ENCODE measurements at regions not wholly inside any gene's neighbourhood (a gene's known extent, or its start where the extent isn't known, plus 50 kb on each side); places are given as distances from the start of the nearest gene placed in this dataset.

DNA sequence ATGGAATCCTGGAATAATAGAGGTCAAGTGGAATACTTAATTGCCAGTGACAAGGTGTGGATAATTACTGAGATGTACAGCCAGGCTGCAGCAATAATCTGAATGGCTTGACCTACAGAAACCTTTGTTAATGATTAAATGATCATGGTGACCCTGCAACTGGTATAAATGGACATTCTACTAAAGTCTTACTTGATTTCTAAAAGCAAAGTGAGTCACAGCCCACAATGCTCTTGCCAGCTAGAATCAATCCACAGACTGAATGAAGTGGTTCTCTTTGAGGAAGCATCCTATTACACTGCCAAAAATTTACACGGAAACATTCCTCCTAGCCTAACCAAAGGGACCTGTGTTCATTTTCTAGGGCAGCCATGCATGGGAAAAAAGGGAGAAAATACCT lies 518.5 kb downstream of the SOX5 start:
- Histone ChIP-seq H3K36me3 (ENCODE audit: insufficient read depth, low read length) (no peaks in the 10 kb centered on the region), H3K9me3 (ENCODE audit: low read length) (no peaks in the 10 kb centered on the region), H3K9me2 (ENCODE audit: insufficient read depth, low read length) (no peaks in the 10 kb centered on the region), H2AFZ (ENCODE audit: low read depth, low read length) (no peak overlapping the region), H3K4me2 (ENCODE audit: low read length) (no peak overlapping the region), H3K9ac (ENCODE audit: low read length) (no peak overlapping the region), H4K20me1 (ENCODE audit: insufficient read depth) (no peaks in the 10 kb centered on the region), H3K4me3 (ENCODE audit: low read length) (no peak overlapping the region), H3K27ac (ENCODE audit: low read length) (no peak overlapping the region), H3F3A (ENCODE audit: insufficient read depth, low read length, poor library complexity, severe bottlenecking) (no peaks in the 10 kb centered on the region), H3K27me3 (ENCODE audit: insufficient read depth, low read depth, low read length) (no peaks in the 10 kb centered on the region), H3K79me2 (replicated peaks; ENCODE audit: insufficient read depth, low read length) (no peaks in the 10 kb centered on the region)
- TF ChIP-seq SMC3 (conservative IDR thresholded peaks at IDR 0.05; ENCODE audit: poor library complexity): no peak
- no peak for TF ChIP-seq EZH2 (IDR thresholded peaks at IDR 0.05; ENCODE audit: borderline replicate concordance, insufficient read depth, low read length, poor library complexity, severe bottlenecking)
- TF ChIP-seq, protein P1, sequence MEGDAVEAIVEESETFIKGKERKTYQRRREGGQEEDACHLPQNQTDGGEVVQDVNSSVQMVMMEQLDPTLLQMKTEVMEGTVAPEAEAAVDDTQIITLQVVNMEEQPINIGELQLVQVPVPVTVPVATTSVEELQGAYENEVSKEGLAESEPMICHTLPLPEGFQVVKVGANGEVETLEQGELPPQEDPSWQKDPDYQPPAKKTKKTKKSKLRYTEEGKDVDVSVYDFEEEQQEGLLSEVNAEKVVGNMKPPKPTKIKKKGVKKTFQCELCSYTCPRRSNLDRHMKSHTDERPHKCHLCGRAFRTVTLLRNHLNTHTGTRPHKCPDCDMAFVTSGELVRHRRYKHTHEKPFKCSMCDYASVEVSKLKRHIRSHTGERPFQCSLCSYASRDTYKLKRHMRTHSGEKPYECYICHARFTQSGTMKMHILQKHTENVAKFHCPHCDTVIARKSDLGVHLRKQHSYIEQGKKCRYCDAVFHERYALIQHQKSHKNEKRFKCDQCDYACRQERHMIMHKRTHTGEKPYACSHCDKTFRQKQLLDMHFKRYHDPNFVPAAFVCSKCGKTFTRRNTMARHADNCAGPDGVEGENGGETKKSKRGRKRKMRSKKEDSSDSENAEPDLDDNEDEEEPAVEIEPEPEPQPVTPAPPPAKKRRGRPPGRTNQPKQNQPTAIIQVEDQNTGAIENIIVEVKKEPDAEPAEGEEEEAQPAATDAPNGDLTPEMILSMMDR (IDR thresholded peaks at IDR 0.05; ENCODE audit: poor library complexity, severe bottlenecking): no peak
- TF ChIP-seq RAD21 (conservative IDR thresholded peaks at IDR 0.05): no peak
- no peak for TF ChIP-seq POLR2AphosphoS5 (IDR thresholded peaks at IDR 0.05)
- no peak for TF ChIP-seq EP300 (conservative IDR thresholded peaks at IDR 0.05; ENCODE audit: poor library complexity, severe bottlenecking)
- no peak for TF ChIP-seq MXI1 (conservative IDR thresholded peaks at IDR 0.05; ENCODE audit: poor library complexity, severe bottlenecking)
- no peak for TF ChIP-seq TAF1 (IDR thresholded peaks at IDR 0.05; ENCODE audit: low read depth)
- TF ChIP-seq, protein P2, sequence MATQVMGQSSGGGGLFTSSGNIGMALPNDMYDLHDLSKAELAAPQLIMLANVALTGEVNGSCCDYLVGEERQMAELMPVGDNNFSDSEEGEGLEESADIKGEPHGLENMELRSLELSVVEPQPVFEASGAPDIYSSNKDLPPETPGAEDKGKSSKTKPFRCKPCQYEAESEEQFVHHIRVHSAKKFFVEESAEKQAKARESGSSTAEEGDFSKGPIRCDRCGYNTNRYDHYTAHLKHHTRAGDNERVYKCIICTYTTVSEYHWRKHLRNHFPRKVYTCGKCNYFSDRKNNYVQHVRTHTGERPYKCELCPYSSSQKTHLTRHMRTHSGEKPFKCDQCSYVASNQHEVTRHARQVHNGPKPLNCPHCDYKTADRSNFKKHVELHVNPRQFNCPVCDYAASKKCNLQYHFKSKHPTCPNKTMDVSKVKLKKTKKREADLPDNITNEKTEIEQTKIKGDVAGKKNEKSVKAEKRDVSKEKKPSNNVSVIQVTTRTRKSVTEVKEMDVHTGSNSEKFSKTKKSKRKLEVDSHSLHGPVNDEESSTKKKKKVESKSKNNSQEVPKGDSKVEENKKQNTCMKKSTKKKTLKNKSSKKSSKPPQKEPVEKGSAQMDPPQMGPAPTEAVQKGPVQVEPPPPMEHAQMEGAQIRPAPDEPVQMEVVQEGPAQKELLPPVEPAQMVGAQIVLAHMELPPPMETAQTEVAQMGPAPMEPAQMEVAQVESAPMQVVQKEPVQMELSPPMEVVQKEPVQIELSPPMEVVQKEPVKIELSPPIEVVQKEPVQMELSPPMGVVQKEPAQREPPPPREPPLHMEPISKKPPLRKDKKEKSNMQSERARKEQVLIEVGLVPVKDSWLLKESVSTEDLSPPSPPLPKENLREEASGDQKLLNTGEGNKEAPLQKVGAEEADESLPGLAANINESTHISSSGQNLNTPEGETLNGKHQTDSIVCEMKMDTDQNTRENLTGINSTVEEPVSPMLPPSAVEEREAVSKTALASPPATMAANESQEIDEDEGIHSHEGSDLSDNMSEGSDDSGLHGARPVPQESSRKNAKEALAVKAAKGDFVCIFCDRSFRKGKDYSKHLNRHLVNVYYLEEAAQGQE (IDR thresholded peaks at IDR 0.05; ENCODE audit: borderline replicate concordance): no peak

DNA sequence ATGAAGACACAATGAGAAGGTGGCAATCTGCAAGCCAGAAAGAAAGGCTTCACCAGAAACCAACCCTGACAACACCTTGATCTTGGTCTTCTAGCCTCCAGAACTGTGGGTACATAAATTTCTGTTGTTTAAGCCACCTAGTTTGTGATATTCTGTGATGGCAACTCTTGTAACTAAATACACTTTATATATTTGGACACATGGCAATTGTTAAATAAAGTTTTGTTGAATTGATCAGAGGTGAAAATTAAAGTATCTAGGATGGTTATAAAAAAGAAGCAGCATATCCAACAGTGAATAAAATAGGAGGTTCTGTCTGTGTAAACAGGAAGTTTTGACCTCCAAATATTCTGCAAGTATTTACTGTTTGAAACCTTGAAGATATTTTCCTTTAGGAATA lies 516.3 kb downstream of the SOX5 start:
- no peaks in the 10 kb centered on the region for H3K9me3 ChIP-seq (ENCODE audit: low read length)
- H4K20me1 ChIP-seq (ENCODE audit: insufficient read depth): no peaks in the 10 kb centered on the region
- no peaks in the 10 kb centered on the region for H3K36me3 ChIP-seq (ENCODE audit: insufficient read depth, low read length)
- H3K27me3 ChIP-seq (ENCODE audit: insufficient read depth, low read depth, low read length): no peaks in the 10 kb centered on the region
- H3K9ac ChIP-seq (ENCODE audit: low read length): no peak overlapping the region
- no peaks in the 10 kb centered on the region for H3F3A ChIP-seq (ENCODE audit: insufficient read depth, low read length, poor library complexity, severe bottlenecking)
- H3K27ac ChIP-seq (ENCODE audit: low read length): no peak overlapping the region
- H3K4me2 ChIP-seq (ENCODE audit: low read length): no peak overlapping the region
- H3K79me2 ChIP-seq (replicated peaks; ENCODE audit: insufficient read depth, low read length): no peaks in the 10 kb centered on the region
- H2AFZ ChIP-seq (ENCODE audit: low read depth, low read length): no peak overlapping the region
- no peak overlapping the region for H3K4me3 ChIP-seq (ENCODE audit: low read length)
- no peaks in the 10 kb centered on the region for H3K9me2 ChIP-seq (ENCODE audit: insufficient read depth, low read length)
- TF ChIP-seq TAF1 (IDR thresholded peaks at IDR 0.05; ENCODE audit: low read depth) (no peak), RAD21 (conservative IDR thresholded peaks at IDR 0.05) (no peak), EP300 (conservative IDR thresholded peaks at IDR 0.05; ENCODE audit: poor library complexity, severe bottlenecking) (no peak), SMC3 (conservative IDR thresholded peaks at IDR 0.05; ENCODE audit: poor library complexity) (no peak)
- TF ChIP-seq, protein P2 (IDR thresholded peaks at IDR 0.05; ENCODE audit: borderline replicate concordance): no peak

Data from neural cell (in vitro differentiated cells).